GM12878 (cell line): ENCODE measurements at regions not wholly inside any gene's neighbourhood (a gene's known extent, or its start where the extent isn't known, plus 50 kb on each side); places are given as distances from the start of the nearest gene placed in this dataset.

Experiments used
- ATAC-seq: fragments of 200-7000 bp; cut with Tn5 transposase; 3 replicates; pipeline ENCODE4 v1.9.1; 2020; ENCODE audit warnings: mild to moderate bottlenecking, moderate library complexity
- BruUV-seq: library from RNA; stranded (reverse); fragments of 400-500 nt; replicated peaks from 2 replicates; lab custom pipeline; 2021; lab: Mats Ljungman, UMichigan
- CTCF ChIA-PET: fragments of 300-600 bp; sonication (Branson Sonifier 250); formaldehyde crosslinking; extraction: SDS; loops from one replicate; lab custom pipeline; 2021; ENCODE audit warnings: inconsistent platforms; lab: Yijun Ruan, JAX
- POLR2A ChIA-PET: fragments of 350-600 bp; formaldehyde crosslinking; extraction: SDS; loops from one replicate; lab custom pipeline; 2021; ENCODE audit warnings: inconsistent platforms; lab: Charles Lee
- RAD21 ChIA-PET: fragments of 300-600 bp; sonication (Branson Sonifier 250); formaldehyde crosslinking; loops from one replicate; lab custom pipeline; 2023; ENCODE audit warnings: antibody characterized with exemption; ENCODE audit not compliant: unreplicated experiment; lab: Charles Lee
- SMC1A ChIA-PET: fragments of 300-600 bp; sonication (Branson Sonifier 250); formaldehyde crosslinking; loops from one replicate; lab custom pipeline; 2023; ENCODE audit not compliant: unreplicated experiment, uncharacterized antibody; lab: Charles Lee
- DNase-seq: peaks from one replicate; pipeline ENCODE4 v3.0.0-alpha.2; 2011; ENCODE audit warnings: low read depth, low spot score
- FAIRE-seq: peaks from 3 replicates; lab custom pipeline; 2011; peaks lifted over from hg19 to GRCh38; lab: Jason Lieb, UNC
- H2AFZ ChIP-seq: 2 replicates; pipeline ENCODE4 v1.6.0; 2011; ENCODE audit warnings: low read depth, low read length, control low read depth; ENCODE audit not compliant: control insufficient read depth
- H3K27ac ChIP-seq: 2 replicates; pipeline ENCODE4 v1.5.1; 2011; ENCODE audit warnings: control low read depth; ENCODE audit not compliant: control insufficient read depth, insufficient read depth
- H3K27me3 ChIP-seq, 2 experiments: replicated peaks in 1 of 2; 2 replicates each; pipeline versions ENCODE4 v1.6.0 to v1.6.1; 2011; ENCODE audit warnings: low read length in 1 of 2; ENCODE audit not compliant: control insufficient read depth in 2 of 2, insufficient read depth in 2 of 2
- H3K36me3 ChIP-seq, 2 experiments: 2 replicates each; pipeline ENCODE4 v1.5.1; 2011; ENCODE audit warnings: low read length in 1 of 2; ENCODE audit not compliant: control insufficient read depth in 2 of 2, insufficient read depth in 2 of 2
- H3K4me1 ChIP-seq: 2 replicates; pipeline ENCODE4 v1.6.1; 2011; ENCODE audit warnings: mild to moderate bottlenecking, low read length, moderate library complexity, mixed read lengths; ENCODE audit not compliant: control insufficient read depth, insufficient read depth
- H3K4me2 ChIP-seq: 2 replicates; pipeline ENCODE4 v1.6.0; 2011; ENCODE audit warnings: control low read depth; ENCODE audit not compliant: control insufficient read depth, insufficient read depth
- H3K4me3 ChIP-seq: fragments of 200-600 bp; sonication (generic); 2 replicates; pipeline ENCODE4 v1.5.1; 2016
- H3K79me2 ChIP-seq: 2 replicates; pipeline ENCODE4 v1.6.0; 2011; ENCODE audit warnings: low read length; ENCODE audit not compliant: control insufficient read depth, insufficient read depth
- H3K9ac ChIP-seq: 2 replicates; pipeline ENCODE4 v1.8.0; 2011; ENCODE audit warnings: low read length, control low read depth, mixed read lengths; ENCODE audit not compliant: control insufficient read depth, insufficient read depth
- H3K9me3 ChIP-seq: replicated peaks from 3 replicates; pipeline ENCODE4 v1.5.1; 2011; ENCODE audit warnings: mild to moderate bottlenecking, low read length; ENCODE audit not compliant: control insufficient read depth, insufficient read depth
- H4K20me1 ChIP-seq: 2 replicates; pipeline ENCODE4 v1.6.0; 2011; ENCODE audit not compliant: control insufficient read depth, insufficient read depth
- CEBPZ ChIP-seq: fragments of 150-350 bp; IDR thresholded peaks from 2 replicates; pipeline ENCODE4 v1.6.1; 2016; ENCODE audit warnings: low read depth, low read length
- CHD2 ChIP-seq: IDR thresholded peaks from 2 replicates; pipeline ENCODE4 v1.6.1; 2011; ENCODE audit warnings: low read depth, low read length, improper control_type of control experiment, borderline replicate concordance
- CHD4 ChIP-seq: fragments of 200-600 bp; sonication (generic); IDR thresholded peaks from 2 replicates; pipeline ENCODE4 v1.6.1; 2016; ENCODE audit warnings: mild to moderate bottlenecking
- CUX1 ChIP-seq: IDR thresholded peaks from 2 replicates; pipeline ENCODE4 v1.6.1; 2012; ENCODE audit warnings: improper control_type of control experiment, low read depth, low read length; ENCODE audit not compliant: insufficient replicate concordance
- SMC3 ChIP-seq: IDR thresholded peaks from 2 replicates; pipeline ENCODE4 v1.6.1; 2011; ENCODE audit warnings: low read length, improper control_type of control experiment, borderline replicate concordance
- TARDBP ChIP-seq: IDR thresholded peaks from 2 replicates; pipeline ENCODE4 v1.6.1; 2016; ENCODE audit warnings: borderline replicate concordance
- ZNF592 ChIP-seq: fragments of 450-650 bp; IDR thresholded peaks from 2 replicates; pipeline ENCODE4 v1.6.1; 2017; ENCODE audit warnings: mild to moderate bottlenecking, moderate library complexity
- ZZZ3 ChIP-seq: IDR thresholded peaks from 2 replicates; pipeline ENCODE4 v1.6.1; 2011; ENCODE audit warnings: low read depth; ENCODE audit not compliant: control insufficient read depth, insufficient read length
- WGBS: methylation state at CpG from one replicate; pipeline ENCODE4 v1.1.6; 2016; ENCODE audit warnings: low lambda C conversion rate; ENCODE audit not compliant: insufficient replicate concordance, insufficient coverage; ENCODE audit errors: missing lambda C conversion rate; 5-methylcytosine and 5-hydroxymethylcytosine counted together
- in situ Hi-C: fragments of 300-500 bp; cut with MboI; formaldehyde crosslinking; loops from 9 replicates; pipeline ENCODE4 v1.14.3; 2018; ENCODE audit warnings: mixed read lengths
- intact Hi-C: fragments of 100-400 bp; cut with micrococcal nuclease; formaldehyde crosslinking; loops from one replicate; pipeline ENCODE4 v1.14.2; 2022; ENCODE audit not compliant: unreplicated experiment

GRCh38 chr19:57067440-57067839 lies 52.3 kb upstream of the USP29 start:
- ChIA-PET CTCF (no interaction called here), RAD21 (no interaction called here), POLR2A (no interaction called here), SMC1A (no interaction called here)
- Histone ChIP-seq H3K4me1 (no peaks in the 10 kb centered on the region), H3K4me2 (no peak overlapping the region), H3K9me3 (no peaks in the 10 kb centered on the region; the same call in 1 of the 3 replicates), H3K27me3 (no peaks in the 10 kb centered on the region), H2AFZ (no peak overlapping the region), H3K9ac (no peak overlapping the region), H3K27ac (no peak overlapping the region), H3K36me3 (no peaks in the 10 kb centered on the region), H3K4me3 (no peak overlapping the region), H3K79me2 (no peaks in the 10 kb centered on the region), H4K20me1 (no peaks in the 10 kb centered on the region)
- FAIRE-seq (no peak), DNase-seq (no peak), ATAC-seq (no peak)
- BruUV-seq = no TSS peak
- intact Hi-C loops = no loop called here
- WGBS = 3% methylated on average over 3 of the region's 3 CpGs
- in situ Hi-C loops = no loop called here
- TF ChIP-seq ZZZ3 = no peak
- no peak for TF ChIP-seq SMC3
- TF ChIP-seq CUX1 = no peak
- TF ChIP-seq CHD2 = no peak
- TF ChIP-seq CHD4 = no peak
- TF ChIP-seq ZNF592 = no peak
- no peak for TF ChIP-seq TARDBP
- no peak for TF ChIP-seq CEBPZ
